ENCODE measurements at regions not wholly inside any gene's neighbourhood (a gene's known extent, or its start where the extent isn't known, plus 50 kb on each side); places are given as distances from the start of the nearest gene placed in this dataset.

DNA sequence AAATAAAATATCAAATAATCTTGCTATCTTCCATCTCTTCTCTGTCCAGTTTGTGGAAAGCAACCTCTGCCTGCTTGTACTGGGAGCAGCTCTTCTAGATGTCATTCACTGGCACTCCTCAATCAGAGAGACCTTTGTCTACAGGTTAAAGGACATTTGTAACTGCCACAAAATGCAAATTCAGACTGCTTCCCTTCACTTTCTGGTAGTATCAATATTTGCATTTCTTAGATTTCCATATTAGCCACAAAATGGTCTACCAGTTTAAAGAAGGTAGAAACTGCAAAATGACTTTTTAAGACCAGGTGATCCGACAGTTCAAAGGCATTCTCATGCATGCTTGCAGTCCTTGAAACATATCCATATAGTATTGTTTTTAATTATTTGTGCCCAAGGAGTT, 51.7 kb upstream of the RCN1 start:
- TF ChIP-seq, protein P1, sequence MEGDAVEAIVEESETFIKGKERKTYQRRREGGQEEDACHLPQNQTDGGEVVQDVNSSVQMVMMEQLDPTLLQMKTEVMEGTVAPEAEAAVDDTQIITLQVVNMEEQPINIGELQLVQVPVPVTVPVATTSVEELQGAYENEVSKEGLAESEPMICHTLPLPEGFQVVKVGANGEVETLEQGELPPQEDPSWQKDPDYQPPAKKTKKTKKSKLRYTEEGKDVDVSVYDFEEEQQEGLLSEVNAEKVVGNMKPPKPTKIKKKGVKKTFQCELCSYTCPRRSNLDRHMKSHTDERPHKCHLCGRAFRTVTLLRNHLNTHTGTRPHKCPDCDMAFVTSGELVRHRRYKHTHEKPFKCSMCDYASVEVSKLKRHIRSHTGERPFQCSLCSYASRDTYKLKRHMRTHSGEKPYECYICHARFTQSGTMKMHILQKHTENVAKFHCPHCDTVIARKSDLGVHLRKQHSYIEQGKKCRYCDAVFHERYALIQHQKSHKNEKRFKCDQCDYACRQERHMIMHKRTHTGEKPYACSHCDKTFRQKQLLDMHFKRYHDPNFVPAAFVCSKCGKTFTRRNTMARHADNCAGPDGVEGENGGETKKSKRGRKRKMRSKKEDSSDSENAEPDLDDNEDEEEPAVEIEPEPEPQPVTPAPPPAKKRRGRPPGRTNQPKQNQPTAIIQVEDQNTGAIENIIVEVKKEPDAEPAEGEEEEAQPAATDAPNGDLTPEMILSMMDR (IDR thresholded peaks at IDR 0.05; ENCODE audit: low read depth, low read length), result no peak
- H3K4me3 ChIP-seq (ENCODE audit: low read depth, low read length), result no peak overlapping the region
- in situ Hi-C loops (cut with HindIII; ENCODE audit: low sequenced_read_pairs), result no loop called here
- DNase-seq (ENCODE audit: low read depth, low spot score), result no peak

DNA sequence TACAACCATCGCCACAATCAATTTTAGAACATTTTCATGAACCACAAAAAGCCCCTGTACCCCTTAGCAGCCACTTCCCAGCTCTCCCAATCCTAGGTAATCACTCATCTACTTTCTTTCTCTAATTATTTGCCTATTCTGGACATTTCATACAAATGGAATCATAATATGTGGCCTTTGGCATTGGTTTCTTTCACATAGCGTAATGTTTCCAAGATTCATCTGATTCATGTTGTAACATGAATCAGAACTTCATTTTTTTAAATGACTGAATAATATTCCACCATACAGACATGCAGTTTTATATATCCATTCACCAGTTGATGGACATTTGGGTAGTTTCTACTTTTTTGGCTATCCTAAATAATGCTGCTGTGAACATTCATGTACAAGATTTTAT, 56.2 kb upstream of the RCN1 start:
- in situ Hi-C loops (cut with HindIII; ENCODE audit: low sequenced_read_pairs), result no loop called here
- no peak overlapping the region for H3K4me3 ChIP-seq (ENCODE audit: low read depth, low read length)
- TF ChIP-seq, protein P1 (IDR thresholded peaks at IDR 0.05; ENCODE audit: low read depth, low read length), result no peak
- peak; percentile 23 for DNase-seq (ENCODE audit: low read depth, low spot score)

DNA sequence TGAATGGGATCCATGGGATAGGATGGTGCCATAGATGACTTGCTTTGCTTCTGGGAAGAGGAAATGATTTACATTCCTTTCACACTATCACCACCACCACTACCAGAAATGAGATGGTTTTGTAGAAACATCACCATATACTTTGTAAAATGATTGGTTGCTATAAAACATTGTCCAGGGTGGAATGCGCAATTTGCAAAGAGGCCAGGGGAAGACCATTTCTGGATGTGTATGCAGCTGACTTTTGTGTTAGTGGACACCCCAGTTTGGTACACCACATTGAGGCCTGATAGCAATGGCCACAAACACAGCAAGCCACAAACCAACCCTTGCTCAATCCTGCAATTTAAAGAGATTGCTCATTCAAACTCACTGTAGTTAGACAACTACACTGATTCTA, 56.7 kb upstream of the RCN1 start:
- no peak overlapping the region for H3K4me3 ChIP-seq (ENCODE audit: low read depth, low read length)
- peak; percentile 92 for DNase-seq (ENCODE audit: low read depth, low spot score)
- TF ChIP-seq, protein P1 (IDR thresholded peaks at IDR 0.05; ENCODE audit: low read depth, low read length), result no peak
- in situ Hi-C loops (cut with HindIII; ENCODE audit: low sequenced_read_pairs), result no loop called here

DNA sequence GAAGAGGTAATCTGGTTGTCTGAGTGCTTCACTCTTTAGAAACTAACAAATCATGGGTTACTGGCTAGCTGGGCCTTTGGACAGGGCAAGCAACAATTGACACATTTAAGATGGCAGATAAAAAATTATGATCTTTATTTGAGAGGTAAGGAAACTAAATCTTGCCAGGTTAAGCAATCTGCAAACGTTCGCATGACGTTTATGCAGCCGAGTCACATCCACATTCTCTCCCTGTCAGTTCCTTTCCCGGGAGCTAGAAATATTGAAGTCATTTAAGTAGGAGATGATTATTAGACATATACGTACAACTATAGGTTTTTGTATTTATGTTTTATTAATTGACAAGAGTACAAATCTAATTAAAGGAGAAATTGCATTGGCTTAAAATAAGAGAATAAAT, 57.4 kb upstream of the RCN1 start:
- no peak overlapping the region for H3K4me3 ChIP-seq (ENCODE audit: low read depth, low read length)
- in situ Hi-C loops (cut with HindIII; ENCODE audit: low sequenced_read_pairs), result no loop called here
- DNase-seq (ENCODE audit: low read depth, low spot score), result no peak
- TF ChIP-seq, protein P1 (IDR thresholded peaks at IDR 0.05; ENCODE audit: low read depth, low read length), result no peak

DNA sequence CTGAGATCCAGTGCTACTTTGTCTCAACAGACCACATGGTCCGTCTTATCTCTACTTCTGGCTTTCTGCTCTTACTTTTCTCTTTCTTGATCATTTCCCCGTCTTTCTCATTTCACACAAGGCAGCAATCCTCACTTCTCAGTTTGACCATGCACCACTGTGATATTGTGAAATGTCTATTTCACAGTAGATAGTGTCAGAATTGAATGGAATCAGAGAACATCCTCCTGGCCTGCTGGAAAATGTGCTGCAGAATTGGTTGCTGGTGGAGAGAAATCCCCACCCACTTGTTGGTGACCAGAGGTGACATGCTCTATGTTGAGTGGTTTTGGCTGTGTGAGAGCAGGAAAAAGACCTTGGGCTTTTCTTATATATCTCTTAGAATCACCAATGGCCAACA, 57.8 kb upstream of the RCN1 start:
- TF ChIP-seq, protein P1 (IDR thresholded peaks at IDR 0.05; ENCODE audit: low read depth, low read length), result no peak
- H3K4me3 ChIP-seq (ENCODE audit: low read depth, low read length), result no peak overlapping the region
- in situ Hi-C loops (cut with HindIII; ENCODE audit: low sequenced_read_pairs), result no loop called here
- DNase-seq (ENCODE audit: low read depth, low spot score), result no peak

DNA sequence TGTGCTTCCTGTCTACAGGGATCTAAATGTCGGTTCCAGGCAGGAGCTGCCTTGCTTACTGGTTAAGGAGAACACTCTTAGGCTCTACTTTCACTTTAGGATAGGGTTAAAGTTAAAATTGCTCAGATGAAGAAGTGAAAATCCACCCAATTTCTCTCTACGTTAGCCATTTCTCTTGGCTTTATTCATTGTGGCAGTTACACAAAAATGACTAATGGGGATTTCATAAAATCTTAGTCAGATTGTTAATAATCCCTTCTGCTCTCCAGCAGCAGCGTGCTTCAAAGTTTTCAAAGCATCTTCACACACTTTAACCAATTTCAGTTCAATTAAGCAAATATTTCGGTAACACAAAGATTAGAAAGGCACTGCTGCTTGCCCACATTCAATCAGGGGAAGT, 58.4 kb upstream of the RCN1 start:
- in situ Hi-C loops (cut with HindIII; ENCODE audit: low sequenced_read_pairs), result no loop called here
- DNase-seq (ENCODE audit: low read depth, low spot score), result no peak

More for the DNA sequence above, 58.4 kb upstream of the RCN1 start:
- TF ChIP-seq, protein P1 (IDR thresholded peaks at IDR 0.05; ENCODE audit: low read depth, low read length), result no peak
- H3K4me3 ChIP-seq (ENCODE audit: low read depth, low read length), result no peak overlapping the region
